GM21619 (cell line): ENCODE measurements at regions not wholly inside any gene's neighbourhood (a gene's known extent, or its start where the extent isn't known, plus 50 kb on each side); places are given as distances from the start of the nearest gene placed in this dataset.
"Not testable (repeated sequence)": the region's sequence is repeated elsewhere in the genome, so short reads cannot be mapped to it uniquely, and the experiment has no call there.

Source experiments
- ATAC-seq: cut with Tn5 transposase; IDR thresholded peaks from one replicate; pipeline ENCODE4 v1.9.1; 2021; ENCODE audit not compliant: unreplicated experiment

GRCh38 chr7:46774515-46774914 is 807.4 kb downstream of the TNS3 start:
- no peak for ATAC-seq

GRCh38 chr7:46772776-46773175 is 809.1 kb downstream of the TNS3 start:
- no peak for ATAC-seq

- ATAC-seq = no peak
Measured at GRCh38 chr7:46767071-46767470, 814.8 kb downstream of the TNS3 start.

GRCh38 chr7:46764100-46764936 is 817.6 kb downstream of the TNS3 start:
- ATAC-seq = no peak

GRCh38 chr7:46763344-46763743 is 818.6 kb downstream of the TNS3 start:
- no peak for ATAC-seq

- ATAC-seq = no peak
Measured at GRCh38 chr7:46759711-46760480, 822.0 kb downstream of the TNS3 start.

- no peak for ATAC-seq
Measured at GRCh38 chr7:46756996-46757395, 824.9 kb downstream of the TNS3 start.

- ATAC-seq = no peak
Measured at GRCh38 chr7:46756256-46756655, 825.7 kb downstream of the TNS3 start.

GRCh38 chr7:46755120-46756034 is 826.5 kb downstream of the TNS3 start:
- no peak for ATAC-seq

- no peak for ATAC-seq
Measured at GRCh38 chr7:46754140-46754720, 827.7 kb downstream of the TNS3 start.

- no peak for ATAC-seq
Measured at GRCh38 chr7:46753662-46754061, 828.2 kb downstream of the TNS3 start.

GRCh38 chr7:46752881-46753366 is 829.0 kb downstream of the TNS3 start:
- ATAC-seq = no peak

GRCh38 chr7:46751927-46752723 is 829.8 kb downstream of the TNS3 start:
- not testable (repeated sequence) for ATAC-seq

- no peak for ATAC-seq
Measured at GRCh38 chr7:46751471-46751870, 830.4 kb upstream of the IGFBP3 start.

GRCh38 chr7:46750321-46750865 is 829.3 kb upstream of the IGFBP3 start:
- no peak for ATAC-seq

- no peak for ATAC-seq
Measured at GRCh38 chr7:46747869-46748576, 827.0 kb upstream of the IGFBP3 start.

GRCh38 chr7:46746695-46747687 is 825.9 kb upstream of the IGFBP3 start:
- no peak for ATAC-seq

GRCh38 chr7:46745707-46746090 is 824.6 kb upstream of the IGFBP3 start:
- ATAC-seq = no peak
